Frontal cortex (tissue), 3 donors: ENCODE measurements at regions not wholly inside any gene's neighbourhood (a gene's known extent, or its start where the extent isn't known, plus 50 kb on each side); places are given as distances from the start of the nearest gene placed in this dataset.

ENCODE experiments used
- DNase-seq, 2 donors: peaks; one replicate each; pipeline ENCODE4 v3.0.0; 2012; ENCODE audit warnings: low spot score in 2 of 2
- FAIRE-seq: peaks from 2 replicates; lab custom pipeline; 2012; peaks lifted over from hg19 to GRCh38; lab: Jason Lieb, UNC
- donor health status: control.
- donor health status: control.
- donor health status: control.

DNA sequence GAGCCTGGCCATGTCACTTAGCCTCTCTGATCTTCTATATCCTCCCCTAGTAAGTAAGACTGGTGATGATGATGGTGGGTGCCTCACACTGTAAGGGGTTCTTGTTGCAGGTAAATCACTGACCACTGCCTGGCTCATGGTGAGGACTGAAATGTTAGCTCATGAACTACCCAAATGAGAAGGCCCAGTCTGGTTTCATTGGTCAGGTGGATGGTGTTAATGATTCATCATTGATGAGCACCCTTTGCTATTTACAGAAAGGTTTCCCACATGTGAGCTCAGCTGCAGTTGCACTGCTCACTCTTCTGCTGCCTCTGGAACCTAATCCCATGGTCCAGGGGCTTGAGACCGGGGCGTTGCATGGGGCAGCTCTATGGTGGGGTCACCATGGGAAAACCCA is 417.7 kb downstream of the PRDM2 start:
- FAIRE-seq = no peak

DNA sequence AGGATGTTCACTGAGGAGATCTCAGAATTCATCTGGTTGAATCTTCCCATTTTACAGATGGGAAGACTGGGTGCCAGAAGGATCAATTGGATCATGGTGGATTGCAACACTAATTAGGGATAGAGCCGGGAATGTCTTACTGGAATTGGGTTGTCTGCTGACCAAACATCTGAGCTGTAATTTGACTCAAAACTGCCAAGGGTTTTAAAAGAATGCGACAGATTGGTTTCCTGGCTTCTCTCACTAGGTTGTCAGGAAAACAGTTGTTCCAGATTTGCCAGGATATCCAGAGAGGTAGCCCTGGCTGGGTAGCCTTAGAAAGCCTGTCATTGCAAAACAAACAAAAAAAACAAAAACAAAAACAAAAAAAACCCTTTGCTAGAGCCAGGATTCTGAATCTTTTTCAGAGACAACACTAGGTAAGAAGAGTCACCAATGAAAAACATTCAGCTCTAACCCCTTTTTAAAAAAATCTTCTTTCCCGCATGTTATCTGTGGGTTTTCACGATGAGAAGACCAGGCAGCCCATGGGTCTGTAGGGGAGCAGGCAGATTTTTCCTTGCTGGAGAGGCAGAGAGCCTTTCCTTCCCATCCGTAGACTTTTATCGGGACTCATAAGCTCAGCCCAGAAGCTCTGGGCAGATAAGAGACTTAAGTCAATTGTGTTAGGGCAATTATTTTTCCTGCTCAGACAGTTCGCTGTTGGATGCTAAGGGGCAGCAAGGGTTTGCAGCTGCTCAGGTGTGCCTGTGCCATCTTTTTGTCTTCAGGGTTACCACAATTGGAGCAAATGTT is 418.9 kb downstream of the PRDM2 start:
- FAIRE-seq = no peak

More for the DNA sequence above, 417.7 kb downstream of the PRDM2 start:
- DNase-seq = no peak

DNA sequence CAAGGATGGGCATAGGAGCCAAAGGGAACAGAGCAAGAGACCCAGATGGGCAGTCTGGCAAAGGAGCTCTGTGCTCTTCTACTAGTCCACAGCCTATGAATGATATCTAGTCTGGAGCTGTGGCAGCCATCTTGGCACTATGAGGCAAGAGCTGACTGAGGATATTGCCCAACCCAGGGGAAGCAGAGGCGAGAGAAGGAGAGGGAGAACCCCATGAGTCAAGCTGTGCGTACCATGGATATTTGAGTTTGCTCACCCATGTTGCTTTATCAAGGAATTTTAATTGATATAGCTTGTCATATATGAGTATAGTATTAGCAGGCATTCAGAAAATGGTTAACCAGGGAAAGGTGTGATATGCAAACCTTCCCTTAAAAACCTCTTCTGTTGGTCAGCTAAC is 420.9 kb downstream of the PRDM2 start:
- DNase-seq (no peak), FAIRE-seq (no peak)

More for the DNA sequence above, 418.9 kb downstream of the PRDM2 start:
- no peak for DNase-seq

DNA sequence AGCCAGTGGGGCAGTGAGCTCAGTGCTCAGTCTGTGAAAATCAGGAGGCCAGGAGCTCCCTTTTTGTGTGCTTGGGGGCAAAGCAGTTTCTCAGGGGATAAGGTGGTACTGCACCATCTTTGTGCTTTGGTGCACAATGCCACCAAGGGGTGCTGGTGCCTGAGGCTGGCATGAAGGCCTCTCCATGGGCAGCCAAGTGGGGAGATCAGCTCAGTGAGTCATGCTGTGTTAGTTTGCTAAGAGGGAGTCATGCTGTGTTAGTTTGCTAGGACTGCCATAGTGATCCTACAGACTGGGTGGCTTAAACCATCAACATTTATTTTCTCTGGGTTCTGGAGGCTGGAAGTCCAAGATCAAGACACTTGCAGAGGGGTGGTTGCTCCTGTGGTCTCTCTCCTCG is 428.1 kb downstream of the PRDM2 start:
- DNase-seq = no peak
- FAIRE-seq = no peak

DNA sequence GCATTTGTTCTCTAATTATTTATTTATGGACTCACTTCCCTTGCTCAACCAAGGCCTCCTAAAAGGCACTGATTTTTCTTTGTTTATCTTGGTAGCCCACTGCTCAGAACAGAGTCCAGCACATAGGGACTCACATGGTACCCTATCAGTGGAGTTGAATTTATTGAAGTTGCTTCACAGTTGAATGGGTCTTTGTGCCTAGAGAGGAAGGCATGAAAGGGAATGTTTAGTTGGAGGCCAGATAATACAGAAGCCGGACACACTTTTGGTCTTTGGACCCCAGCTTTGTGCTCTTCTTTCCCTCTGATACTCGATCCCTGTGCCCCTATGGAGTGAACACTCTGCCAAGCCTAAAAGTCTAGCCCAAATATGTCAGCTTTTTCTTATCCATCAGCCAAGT is 429.0 kb downstream of the PRDM2 start:
- DNase-seq = no peak
- FAIRE-seq = no peak

DNA sequence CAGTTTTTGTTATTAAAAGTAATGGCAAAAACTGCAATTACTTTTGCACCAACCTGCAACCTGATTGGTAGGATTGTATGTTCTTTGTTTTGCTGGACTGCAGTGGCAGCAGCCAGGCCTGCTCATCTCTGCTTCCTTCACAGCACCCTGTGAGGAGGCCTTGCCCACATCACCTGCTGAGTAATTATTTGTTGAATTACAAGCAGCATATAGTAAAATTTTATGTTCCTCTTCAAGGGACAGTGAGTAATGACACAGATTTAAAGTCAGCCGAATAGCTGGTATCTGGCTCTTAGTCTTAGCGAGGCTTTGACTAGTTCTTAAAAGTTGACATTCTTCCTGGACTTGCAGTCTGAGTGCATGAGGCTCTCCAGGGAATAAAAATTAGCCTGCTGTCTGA is 435.1 kb downstream of the PRDM2 start:
- FAIRE-seq (no peak), DNase-seq (no peak)

DNA sequence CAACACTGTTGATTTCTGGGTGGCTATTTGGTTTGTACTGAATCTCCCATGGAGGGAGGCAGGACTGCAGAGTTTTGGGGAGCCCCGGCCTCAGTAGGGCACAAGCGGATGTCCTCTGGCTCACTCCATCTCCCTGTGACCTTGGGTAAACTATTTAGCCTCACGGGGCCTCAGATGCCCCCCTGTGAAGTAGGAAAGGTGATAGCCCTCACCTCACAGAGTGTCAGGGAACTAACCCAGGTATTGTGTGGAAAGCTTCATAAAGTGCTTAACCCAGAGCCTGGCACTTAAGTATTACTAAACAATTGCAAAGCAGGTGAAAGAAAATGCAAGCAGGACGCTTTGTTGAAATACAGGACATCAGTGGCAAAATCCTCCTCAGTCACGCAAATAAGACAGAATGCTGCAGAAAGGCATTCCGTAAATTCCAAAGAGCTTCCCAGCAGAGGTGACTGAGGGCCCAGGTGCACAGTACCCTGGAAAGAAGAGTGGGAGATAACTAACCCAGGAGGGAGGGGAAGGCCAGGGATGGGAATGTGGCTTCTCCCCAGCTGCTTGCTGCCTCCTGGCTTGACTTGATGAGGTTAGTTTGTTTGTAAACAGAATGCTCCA is 436.3 kb downstream of the PRDM2 start:
- FAIRE-seq (no peak), DNase-seq (no peak)

DNA sequence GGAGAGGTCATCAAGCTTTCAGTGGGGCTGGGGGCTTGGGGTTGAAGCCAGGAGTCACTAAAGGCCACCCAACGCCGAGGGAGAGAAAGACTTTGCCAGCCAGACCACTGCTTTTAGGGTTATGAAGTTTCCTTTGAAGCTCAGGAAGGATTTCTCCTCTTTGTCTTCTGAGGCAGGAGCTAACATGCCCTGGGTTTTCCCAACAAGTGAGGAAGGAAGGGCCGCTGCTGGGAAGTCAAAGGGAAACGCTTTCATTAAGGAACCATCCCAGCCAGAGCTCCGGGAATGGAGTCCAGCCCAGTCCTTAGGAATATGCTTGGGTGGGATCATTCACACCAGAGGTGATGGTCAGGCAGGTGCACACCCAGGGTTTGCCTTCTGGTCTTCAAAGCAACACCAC is 436.9 kb downstream of the PRDM2 start:
- FAIRE-seq = no peak
- DNase-seq = no peak

GRCh38 chr1:14137411-14138134 is 437.6 kb downstream of the PRDM2 start:
- DNase-seq (no peak), FAIRE-seq (no peak)

DNA sequence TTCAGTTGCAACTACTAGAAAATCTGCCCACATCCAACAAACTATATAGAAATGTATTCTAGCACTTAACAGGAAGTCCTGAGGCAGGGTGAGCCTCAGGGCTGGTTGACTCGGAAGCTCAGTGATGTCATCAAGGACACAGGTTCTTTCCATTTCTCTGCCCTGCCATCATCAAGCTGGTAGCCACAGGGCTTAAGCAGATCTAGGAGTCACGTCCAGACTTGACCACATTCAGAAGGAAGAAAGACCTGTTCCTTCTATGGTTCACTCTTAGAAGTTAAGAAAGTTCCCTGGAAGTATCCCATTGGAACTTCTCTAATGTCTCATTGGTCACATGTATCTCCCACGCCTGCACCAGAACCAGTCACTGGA is 438.1 kb downstream of the PRDM2 start:
- FAIRE-seq = no peak
- DNase-seq = no peak

DNA sequence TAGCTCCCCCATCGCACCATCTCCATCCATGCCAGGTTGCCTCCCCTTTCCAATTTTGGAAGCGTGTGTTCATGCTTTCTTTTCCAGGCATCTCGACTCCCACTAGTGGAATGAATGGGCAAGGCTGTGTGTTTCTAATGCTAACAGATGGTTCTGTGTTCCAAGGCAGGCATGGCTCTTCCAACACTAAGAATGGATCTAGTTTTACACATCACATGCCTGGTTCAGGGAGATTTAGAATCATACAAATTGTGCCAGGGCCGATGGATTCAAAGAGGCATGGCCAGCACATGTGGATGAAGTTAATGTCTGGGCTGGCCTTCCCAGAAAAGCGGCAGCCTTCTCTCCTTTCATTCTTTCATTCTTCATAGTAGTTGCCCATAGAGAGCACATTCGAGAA is 438.7 kb downstream of the PRDM2 start:
- DNase-seq = no peak

DNA sequence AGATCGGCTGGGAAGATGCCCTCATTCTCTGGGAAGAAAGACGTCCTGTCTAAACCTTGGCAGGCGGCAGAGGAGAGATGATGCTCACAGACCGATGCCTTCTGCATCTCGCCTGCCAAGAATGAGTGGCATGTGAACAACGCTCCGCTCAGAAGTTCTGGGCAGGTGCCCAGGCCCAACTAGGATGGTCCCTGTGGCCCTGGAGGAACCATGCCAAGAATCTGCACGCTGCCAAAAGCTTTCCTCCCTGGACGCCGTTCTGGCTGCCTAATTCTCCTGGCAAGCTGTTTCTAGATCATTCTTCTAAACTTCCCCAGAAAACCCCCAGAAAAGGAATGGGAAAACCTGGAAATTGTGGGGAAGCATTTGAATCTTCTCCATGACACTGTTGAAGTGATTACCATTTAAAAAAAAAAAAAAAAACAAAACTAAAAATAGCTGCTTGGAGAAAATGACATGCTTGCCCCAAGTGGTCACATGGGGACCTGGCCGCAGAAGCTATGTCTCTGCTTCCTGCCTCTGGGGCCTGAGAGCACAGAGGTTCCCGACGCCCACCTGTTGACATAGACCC is 440.9 kb downstream of the PRDM2 start:
- no peak for DNase-seq
- FAIRE-seq = no peak

More for the DNA sequence above, 438.7 kb downstream of the PRDM2 start:
- no peak for FAIRE-seq

- DNase-seq (no peak), FAIRE-seq (no peak)
Measured at GRCh38 chr1:14141656-14142055, 441.7 kb downstream of the PRDM2 start.

- DNase-seq (no peak), FAIRE-seq (no peak)
Measured at GRCh38 chr1:14142397-14143100, 442.6 kb downstream of the PRDM2 start.

GRCh38 chr1:14143777-14144176 is 443.8 kb downstream of the PRDM2 start:
- no peak for FAIRE-seq
- no peak for DNase-seq

DNA sequence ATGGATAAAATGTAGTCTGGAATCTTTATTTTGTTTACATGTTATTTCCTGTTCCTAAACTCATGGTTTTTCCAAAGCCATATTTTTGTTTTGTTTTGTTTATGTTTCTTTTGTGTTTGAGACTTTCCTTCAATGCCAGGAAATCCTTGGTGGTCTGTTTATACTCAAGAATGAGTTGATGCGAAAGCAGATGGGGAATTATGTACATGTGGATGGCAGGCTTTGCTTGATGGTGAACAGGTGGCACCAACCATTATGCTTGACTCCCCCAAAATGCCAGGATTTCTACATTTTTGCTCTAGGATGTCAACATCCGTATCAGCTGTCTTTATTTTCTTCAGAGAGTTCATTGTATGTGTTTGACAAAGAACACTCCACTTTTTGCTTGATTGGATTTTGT is 448.5 kb downstream of the PRDM2 start:
- DNase-seq (no peak), FAIRE-seq (no peak)

DNA sequence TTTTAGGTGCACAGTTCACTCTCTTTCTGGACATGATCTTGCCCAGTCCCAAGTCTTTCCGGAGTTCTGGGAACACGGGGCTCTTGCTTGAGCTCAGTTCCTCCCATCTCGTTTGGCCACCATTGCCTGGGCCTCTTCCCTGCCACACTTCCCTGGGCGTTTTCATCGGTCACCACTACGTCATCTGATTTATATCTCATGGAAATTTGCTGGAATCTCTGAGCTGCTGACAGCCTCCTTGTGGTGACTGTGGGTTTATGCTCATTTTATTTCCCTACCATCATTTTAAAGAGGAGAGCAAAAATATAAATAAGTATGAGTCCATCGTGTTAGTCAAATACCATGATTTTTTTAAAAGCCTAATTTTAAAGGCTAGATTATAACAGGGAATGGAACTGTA is 449.1 kb upstream of the KAZN start:
- no peak for DNase-seq
- FAIRE-seq = no peak

DNA sequence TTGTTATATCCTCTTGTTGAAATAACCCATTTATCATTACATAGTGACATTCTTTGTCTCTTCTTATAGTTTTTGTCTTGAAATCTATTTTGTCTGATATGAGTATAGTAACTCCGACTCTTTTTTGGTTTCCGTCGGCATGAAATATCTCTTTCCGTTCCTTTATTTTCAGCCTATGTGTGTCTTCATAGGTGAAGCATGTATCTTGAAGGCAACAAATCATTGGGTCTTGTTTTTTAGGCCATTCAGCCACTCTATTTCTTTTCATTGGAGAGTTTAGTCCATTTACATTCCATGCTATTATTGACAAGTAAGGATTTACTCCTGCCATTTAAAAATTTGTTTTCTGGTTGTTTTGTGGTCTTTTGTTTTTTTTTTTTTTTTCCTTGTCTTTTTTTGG is 441.9 kb upstream of the KAZN start:
- no peak for FAIRE-seq
- no peak for DNase-seq

GRCh38 chr1:14160781-14161180 is 437.7 kb upstream of the KAZN start:
- FAIRE-seq = no peak
- DNase-seq = no peak

- DNase-seq (no peak), FAIRE-seq (no peak)
Measured at GRCh38 chr1:14163246-14163645, 435.2 kb upstream of the KAZN start.
